ENCODE measurements at regions not wholly inside any gene's neighbourhood (a gene's known extent, or its start where the extent isn't known, plus 50 kb on each side); places are given as distances from the start of the nearest gene placed in this dataset.

DNA sequence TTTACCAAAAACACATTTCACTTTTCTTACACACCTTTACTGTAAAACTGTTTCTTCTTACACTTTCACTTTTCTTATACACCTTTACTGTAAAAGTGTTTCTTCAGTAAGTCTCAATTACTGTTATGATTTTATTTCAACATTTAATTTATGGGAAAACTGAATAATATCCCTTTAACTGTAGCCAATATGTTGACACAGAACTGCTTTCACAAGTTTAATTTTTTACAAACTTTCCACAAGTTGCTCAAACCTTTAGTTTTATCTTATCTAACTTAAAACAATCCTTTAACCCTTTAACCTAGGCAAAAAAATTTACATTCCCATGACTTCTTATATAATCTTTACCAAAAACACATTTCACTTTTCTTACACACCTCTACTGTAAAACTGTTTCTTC is 63.3 kb upstream of the OR5AN1 start:
- TF ChIP-seq, protein P1, sequence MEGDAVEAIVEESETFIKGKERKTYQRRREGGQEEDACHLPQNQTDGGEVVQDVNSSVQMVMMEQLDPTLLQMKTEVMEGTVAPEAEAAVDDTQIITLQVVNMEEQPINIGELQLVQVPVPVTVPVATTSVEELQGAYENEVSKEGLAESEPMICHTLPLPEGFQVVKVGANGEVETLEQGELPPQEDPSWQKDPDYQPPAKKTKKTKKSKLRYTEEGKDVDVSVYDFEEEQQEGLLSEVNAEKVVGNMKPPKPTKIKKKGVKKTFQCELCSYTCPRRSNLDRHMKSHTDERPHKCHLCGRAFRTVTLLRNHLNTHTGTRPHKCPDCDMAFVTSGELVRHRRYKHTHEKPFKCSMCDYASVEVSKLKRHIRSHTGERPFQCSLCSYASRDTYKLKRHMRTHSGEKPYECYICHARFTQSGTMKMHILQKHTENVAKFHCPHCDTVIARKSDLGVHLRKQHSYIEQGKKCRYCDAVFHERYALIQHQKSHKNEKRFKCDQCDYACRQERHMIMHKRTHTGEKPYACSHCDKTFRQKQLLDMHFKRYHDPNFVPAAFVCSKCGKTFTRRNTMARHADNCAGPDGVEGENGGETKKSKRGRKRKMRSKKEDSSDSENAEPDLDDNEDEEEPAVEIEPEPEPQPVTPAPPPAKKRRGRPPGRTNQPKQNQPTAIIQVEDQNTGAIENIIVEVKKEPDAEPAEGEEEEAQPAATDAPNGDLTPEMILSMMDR (IDR thresholded peaks at IDR 0.05): no peak
- no peak for TF ChIP-seq POLR2AphosphoS5 (IDR thresholded peaks at IDR 0.05)
- no peak for TF ChIP-seq POLR2A (IDR thresholded peaks at IDR 0.05; ENCODE audit: low read depth)

All from esophagus muscularis mucosa (tissue), 3 donors.